CD4-positive, alpha-beta T cell treated with Interleukin-12 subunit alpha and Interleukin-12 subunit beta, for 1 hour (primary cell): ENCODE measurements at regions not wholly inside any gene's neighbourhood (a gene's known extent, or its start where the extent isn't known, plus 50 kb on each side); places are given as distances from the start of the nearest gene placed in this dataset.

Source experiments
- DNase-seq: peaks from one replicate; pipeline ENCODE4 v3.0.0-alpha.2; 2020

GRCh38 chr5:104189031-104189430, 626.4 kb upstream of the NUDT12 start:
- DNase-seq: no peak

DNA sequence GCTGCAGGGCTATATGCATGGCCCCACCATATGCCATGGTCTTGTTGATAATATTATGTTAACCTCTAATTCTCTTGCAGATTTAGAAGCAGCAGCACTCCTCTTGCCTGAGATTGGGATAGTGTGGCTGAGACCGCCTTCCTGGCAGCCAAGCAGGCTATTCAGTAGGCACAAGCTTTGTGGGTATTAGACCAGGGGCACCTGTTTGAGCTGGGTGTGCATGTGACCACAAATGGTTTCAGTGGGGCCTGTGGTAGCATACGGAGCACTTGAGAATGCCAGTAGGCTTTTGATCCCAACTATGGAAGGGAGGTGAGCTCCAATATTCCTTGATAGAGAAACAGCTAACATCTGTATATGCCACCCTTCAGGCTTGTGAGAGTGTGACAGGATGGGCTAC, 625.1 kb upstream of the NUDT12 start:
- no peak for DNase-seq

DNA sequence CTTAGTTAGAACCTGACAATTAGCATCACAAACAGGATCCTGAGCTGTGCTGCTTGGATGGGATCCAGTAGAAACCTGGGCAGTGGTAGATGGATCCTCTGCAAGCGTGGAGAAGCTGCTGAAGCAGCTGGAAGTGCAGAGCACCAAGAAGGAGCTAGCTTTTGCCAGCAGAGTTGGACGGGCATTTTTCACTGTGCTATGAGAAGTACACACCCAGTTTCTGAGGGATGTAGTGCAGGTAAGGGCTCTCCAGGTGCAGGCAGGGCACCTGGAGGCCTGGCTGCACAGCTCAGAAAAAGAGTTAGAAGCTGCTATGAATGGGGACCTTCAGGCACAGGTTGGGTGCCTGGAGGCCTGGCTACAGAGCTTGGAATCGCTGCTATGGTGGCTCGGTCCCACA, 623.9 kb upstream of the NUDT12 start:
- no peak for DNase-seq

DNA sequence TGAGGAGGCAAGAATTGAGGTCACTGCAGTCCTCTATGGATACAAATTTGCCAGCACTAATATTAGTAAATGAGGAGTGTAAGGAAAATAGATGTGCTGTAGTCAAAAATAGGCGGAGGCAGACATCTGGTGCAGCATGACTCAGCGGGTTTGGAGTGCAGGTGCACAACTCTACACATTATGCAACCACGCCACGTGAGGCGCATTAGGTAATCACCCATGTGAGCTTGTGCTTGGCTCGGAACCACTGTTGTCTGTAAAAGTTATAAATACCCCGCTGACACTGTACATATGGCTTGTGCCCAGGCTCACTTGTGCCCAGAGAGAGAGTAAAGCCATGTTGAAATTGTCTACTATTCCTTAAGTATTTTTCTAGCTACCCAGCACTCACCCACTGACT, 623.5 kb upstream of the NUDT12 start:
- DNase-seq: peak; percentile 5

DNA sequence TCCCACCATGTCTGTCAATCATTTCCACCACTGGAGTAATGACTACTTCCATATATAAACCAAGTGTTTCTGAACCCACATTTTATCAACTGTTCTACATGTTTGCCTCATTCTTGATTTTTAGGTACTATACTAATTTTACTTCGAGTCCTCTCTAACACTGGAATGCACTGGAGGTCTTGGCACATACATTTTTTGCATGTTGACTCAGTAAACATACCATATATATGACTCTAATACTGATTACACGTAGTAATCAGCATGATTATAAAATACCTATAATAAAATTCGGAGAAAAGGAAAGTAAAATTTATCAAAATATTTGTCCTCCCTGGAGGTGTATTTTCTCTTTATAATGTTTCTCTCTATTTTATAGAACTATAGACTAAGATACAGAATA, 621.7 kb upstream of the NUDT12 start:
- DNase-seq: no peak

DNA sequence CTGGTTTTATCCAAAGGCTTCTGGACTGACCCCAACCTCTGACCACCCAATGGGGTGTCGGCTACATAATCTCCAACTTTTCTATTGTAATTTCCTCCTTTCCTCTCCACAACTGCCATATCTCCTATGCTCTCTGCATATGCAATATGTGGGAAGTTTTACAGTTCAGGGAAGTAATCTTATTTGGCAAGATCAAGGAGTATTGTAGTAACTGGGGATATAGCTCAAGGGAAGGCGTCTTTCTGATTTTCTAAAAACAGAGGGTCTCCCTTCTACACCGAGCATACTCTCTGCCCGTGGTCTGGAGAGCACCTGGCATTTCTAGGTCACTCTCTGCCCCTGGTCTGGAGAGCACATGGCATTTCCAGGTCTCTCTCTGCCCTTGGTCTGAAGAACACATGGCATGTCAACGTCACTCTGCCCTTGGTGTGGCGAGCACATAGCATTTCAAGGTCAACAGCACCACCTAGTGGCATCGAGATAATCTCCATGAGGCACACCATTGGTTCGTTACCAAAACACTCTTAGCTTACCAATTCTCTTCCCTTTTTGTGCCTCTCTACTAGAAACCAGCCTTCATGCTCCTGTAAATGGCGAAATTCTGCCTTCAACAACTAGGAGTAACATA, 616.4 kb upstream of the NUDT12 start:
- DNase-seq: no peak

DNA sequence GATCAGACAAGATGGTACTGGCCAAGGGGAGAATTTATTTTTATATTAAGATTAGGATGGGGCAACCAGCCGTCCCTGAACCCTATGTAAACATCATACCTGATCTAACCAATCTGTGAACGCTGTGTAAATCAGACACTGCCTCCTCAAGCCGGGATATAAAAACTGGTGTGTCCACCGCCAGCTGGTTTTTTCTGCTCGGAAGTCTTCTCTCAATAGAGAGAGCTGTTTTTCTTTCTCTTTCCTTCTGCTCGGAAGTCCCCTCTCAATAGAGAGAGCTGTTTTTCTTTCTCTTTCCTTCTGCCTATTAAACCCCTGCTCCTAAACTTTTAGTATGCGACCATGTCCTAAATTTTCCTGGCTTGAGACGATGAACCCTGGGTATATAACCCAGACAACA, 615.5 kb upstream of the NUDT12 start:
- no peak for DNase-seq

DNA sequence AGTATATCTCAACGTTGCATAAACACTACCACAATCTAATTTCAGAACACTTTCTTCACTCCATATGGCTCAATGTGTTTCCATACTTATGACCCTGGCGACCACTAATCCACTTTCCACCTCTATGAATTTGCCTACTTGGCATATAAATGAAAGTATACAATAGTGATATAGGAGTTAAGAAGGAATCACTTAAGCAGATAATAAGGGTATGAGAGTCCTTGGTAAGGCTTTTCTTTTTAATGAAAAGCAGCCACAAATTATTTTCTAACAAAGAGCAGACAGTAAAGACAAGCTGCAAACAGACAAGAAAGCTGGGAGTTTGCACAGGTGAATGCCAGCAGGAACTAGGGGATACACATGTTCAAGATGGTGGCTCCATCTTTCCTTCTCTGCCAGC, 615.1 kb upstream of the NUDT12 start:
- no peak for DNase-seq

DNA sequence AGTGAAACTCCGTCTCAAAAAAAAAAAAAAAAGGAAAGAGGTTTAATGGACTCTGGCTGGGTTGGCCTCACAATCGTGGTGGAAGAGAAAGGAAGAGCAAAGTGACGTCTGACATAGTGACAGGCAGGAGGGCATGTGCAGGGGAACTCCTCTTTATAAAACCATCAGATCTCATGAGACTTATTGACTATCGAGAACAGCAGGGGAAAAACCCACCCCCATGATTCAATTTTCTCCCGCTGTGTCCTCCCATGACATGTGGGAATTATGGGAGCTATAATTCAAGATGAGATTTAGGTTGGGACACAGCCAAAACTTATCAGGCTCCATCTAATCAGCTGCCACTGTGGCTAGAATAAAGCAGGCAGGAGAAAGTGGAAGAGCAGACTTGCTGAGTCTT, 610.4 kb upstream of the NUDT12 start:
- DNase-seq: no peak

DNA sequence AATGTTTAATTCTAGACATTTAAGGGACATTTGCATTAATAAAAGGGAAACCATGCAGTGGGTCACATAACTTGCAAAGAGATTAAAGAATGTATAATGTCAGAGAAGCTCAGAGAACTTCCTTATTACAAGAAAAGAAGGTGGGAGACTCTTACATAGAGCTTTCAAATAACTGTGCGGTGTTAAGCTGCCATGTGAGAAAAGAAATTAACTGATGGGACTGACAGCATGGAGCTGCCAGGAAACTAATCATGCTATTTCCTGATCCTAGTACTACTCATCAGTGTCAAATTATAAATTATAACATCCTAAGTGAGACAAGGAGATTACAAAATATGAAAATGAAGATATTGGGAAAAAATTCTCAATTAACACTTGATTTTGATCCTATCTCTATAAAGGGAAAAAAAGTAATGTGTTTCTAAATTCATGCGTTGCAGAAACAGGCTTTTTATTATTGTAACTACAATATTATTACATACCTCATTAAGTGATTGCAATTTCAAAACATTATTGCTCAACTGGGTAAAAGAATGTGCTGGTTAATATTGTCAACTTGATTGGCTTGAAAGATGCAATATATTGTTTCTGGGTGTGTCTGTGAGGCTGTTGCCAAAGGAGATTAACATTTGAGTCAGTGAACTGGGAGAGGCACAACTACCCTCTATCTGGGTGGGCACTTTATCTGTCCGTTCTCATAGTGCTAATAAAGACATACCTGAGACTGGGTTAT, 609.5 kb upstream of the NUDT12 start:
- no peak for DNase-seq

DNA sequence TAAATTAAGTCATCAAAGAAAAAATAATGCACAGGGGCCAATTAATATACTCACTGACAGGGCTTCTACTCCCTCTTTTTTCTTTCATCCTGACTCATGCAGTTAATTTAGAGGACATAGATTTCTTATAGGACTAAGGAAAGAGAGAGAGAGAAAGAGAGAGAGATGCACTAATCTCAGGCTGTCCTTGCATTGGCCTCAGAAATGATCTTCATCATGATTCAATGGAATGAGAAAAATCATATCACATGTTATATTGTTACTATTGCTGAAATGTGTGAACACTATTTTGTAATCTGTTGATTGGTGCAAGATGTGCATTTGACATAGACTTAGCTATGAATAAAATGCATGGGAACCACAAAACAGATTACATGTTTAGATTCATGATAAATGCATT, 608.3 kb upstream of the NUDT12 start:
- DNase-seq: no peak

DNA sequence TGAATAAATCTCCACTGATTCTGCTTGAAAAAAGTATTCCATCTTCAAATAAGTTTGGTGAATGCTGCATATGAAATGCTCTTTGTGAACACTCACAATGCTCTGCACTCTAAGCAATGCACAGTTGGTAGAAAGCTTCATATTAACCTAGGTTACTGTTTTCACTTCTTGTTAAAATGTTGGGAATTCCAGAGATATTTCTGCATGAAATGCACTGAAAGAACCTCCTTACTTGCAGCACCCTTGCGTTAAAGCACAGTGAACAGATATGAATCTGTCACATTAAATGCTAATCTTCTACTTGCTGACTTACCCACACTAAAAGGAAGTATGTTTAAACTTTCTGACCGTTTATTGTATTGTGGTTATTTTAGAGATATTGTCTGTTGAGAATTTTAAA, 584.1 kb upstream of the NUDT12 start:
- DNase-seq: no peak

- no peak for DNase-seq
Measured at GRCh38 chr5:104139840-104140239, 577.3 kb upstream of the NUDT12 start.

DNA sequence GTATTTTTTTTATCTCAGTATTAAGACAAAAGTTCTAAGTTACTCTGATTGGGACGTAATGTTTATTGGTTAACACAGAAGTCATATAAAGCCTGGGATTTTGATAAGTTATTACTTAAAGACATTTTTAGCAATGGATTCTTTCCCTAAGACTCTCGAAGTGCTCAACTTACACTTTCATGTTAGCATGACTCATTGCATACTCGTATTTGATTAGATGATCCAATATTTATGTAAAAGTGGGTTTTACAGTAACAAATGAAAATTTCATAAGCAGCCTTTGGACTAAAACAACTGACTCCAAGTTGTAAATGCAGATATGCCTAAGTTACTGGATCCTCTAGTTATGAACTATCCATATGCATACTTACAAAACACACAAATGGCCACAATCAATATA, 567.7 kb upstream of the NUDT12 start:
- DNase-seq: no peak

DNA sequence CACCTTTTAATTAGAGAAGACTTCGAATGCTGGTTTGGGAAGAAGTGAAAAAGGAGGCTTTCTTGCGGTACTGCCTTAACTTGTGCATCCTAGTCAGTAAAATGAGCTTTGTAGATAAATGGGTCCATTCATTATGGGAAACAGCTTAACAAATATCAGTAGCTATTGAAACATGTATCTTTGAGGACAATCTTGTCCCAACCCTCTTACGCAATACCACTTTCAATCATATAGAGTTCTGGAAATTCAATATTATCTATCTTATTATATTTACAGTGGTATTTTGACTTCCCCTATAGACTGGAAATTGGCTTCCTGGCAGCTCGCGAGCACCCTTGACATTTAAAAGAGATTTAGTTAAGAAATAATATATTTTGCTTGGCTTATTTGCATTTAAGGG, 565.8 kb upstream of the NUDT12 start:
- DNase-seq: no peak

DNA sequence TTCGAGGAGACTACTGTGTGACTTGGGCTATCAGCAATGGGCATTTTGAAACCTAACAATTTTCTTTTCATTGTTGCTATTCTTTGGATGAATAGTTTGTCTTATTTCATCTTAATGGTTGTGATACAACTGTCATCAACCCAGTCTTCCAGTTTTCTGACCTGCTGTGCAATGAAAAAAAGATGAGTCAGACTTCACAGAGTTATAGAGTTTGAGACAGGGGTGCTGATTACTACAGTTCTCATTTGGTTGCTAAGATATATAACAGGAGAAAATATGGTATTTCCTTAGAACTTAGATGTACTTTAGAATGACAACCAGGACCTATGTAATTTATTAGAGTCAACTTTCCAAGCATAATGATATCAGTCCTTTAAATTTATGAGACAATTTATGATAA, 564.4 kb upstream of the NUDT12 start:
- no peak for DNase-seq

GRCh38 chr5:104119529-104119928, 556.9 kb upstream of the NUDT12 start:
- no peak for DNase-seq

DNA sequence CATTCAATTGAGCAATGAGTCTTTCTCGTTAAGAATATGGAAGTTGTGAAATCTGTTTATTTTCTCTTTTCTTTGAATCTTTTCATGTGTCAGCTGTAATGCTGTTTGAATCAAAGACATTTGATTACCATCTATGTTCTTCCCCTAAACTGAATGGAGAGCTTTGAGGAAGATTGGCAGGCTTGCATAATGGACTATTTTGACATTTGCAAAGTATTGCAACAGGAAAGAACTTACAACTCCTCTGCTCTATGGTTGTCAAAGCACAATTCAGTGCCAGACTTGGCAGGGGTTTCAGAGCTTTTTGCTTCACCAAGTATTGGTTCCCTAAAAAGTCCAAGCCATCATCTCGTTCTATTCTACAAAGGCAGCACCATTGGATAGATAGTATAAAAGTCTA, 549.0 kb upstream of the NUDT12 start:
- no peak for DNase-seq

GRCh38 chr5:104096451-104096850, 533.9 kb upstream of the NUDT12 start:
- DNase-seq: no peak

- DNase-seq: no peak
Measured at GRCh38 chr5:104095527-104095926, 532.9 kb upstream of the NUDT12 start.

GRCh38 chr5:104088876-104089778, 526.5 kb upstream of the NUDT12 start:
- DNase-seq: no peak

DNA sequence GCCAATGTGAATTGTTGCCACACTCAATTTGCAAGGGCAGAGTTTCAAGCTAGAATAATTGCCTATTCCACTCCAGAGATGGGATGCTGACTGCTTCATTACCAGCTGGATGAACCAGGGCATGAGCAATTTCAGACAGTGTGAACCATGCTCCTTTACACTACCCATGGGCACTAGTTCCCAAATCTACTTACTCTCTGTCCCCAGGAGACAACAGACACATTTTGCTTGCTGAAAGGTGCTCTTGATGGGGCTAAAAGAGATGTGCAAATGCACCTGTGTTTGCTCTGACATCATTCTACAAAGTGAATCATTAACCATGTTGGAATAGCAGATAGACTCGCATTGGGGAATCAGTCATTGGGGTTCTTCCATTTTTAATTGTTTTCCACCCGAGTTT, 522.3 kb upstream of the NUDT12 start:
- DNase-seq: no peak

- no peak for DNase-seq
Measured at GRCh38 chr5:104082754-104083153, 520.2 kb upstream of the NUDT12 start.

GRCh38 chr5:104081232-104081631, 518.6 kb upstream of the NUDT12 start:
- no peak for DNase-seq
